KOPT-K1 (cell line): ENCODE measurements at regions not wholly inside any gene's neighbourhood (a gene's known extent, or its start where the extent isn't known, plus 50 kb on each side); places are given as distances from the start of the nearest gene placed in this dataset.

Experiments
- H3K27ac ChIP-seq: fragments of 200-600 bp; sonication (generic); 2 replicates; pipeline ENCODE4 v1.5.1; 2016; ENCODE audit warnings: antibody characterized with exemption, mild to moderate bottlenecking, low read depth, low read length; ENCODE audit not compliant: poor library complexity, severe bottlenecking
- H3K36me3 ChIP-seq: fragments of 200-600 bp; sonication (generic); 2 replicates; pipeline ENCODE4 v1.5.1; 2017; ENCODE audit warnings: antibody characterized with exemption, mild to moderate bottlenecking, low read length, moderate library complexity; ENCODE audit not compliant: insufficient read depth
- H3K9me3 ChIP-seq: fragments of 200-600 bp; sonication (generic); 2 replicates; pipeline ENCODE4 v1.5.1; 2017; ENCODE audit warnings: antibody characterized with exemption, low read length, mild to moderate bottlenecking; ENCODE audit not compliant: insufficient read depth, poor library complexity, severe bottlenecking

GRCh38 chr18:63042351-63042750 lies 277.2 kb downstream of the BCL2 start:
- H3K27ac ChIP-seq, result no peak overlapping the region
- H3K36me3 ChIP-seq, result no peaks in the 10 kb centered on the region
- peaks cover 13% of the 10 kb centered on the region for H3K9me3 ChIP-seq

- Histone ChIP-seq H3K9me3 (peaks cover 13% of the 10 kb centered on the region), H3K36me3 (no peaks in the 10 kb centered on the region), H3K27ac (no peak overlapping the region)
Measured at GRCh38 chr18:63040788-63041410, 278.7 kb downstream of the BCL2 start.

GRCh38 chr18:63037491-63037890 lies 282.1 kb downstream of the BCL2 start:
- no peak overlapping the region for H3K27ac ChIP-seq
- H3K9me3 ChIP-seq, result peaks cover 10% of the 10 kb centered on the region
- no peaks in the 10 kb centered on the region for H3K36me3 ChIP-seq

GRCh38 chr18:63031375-63031774 lies 288.2 kb downstream of the BCL2 start:
- Histone ChIP-seq H3K9me3 (no peaks in the 10 kb centered on the region), H3K27ac (no peak overlapping the region), H3K36me3 (no peaks in the 10 kb centered on the region)
